Stomach (tissue), 4 donors: ENCODE measurements at regions not wholly inside any gene's neighbourhood (a gene's known extent, or its start where the extent isn't known, plus 50 kb on each side); places are given as distances from the start of the nearest gene placed in this dataset.

ENCODE experiments used
- CTCF ChIP-seq, 7 experiments: fragments of 450-650 bp in 4 of 7; fragments of 200-600 bp in 3 of 7; sonication (generic) in 3 of 7; IDR thresholded peaks; one replicate each; pipeline ENCODE4 v1.5.1; 2016 to 2019; ENCODE audit warnings: antibody characterized with exemption in 7 of 7, control low read depth in 2 of 7, mild to moderate bottlenecking in 1 of 7
- POLR2A ChIP-seq, 4 donors: fragments of 450-650 bp; IDR thresholded peaks; one replicate each; pipeline ENCODE4 v1.6.1; 2016; ENCODE audit warnings: antibody characterized with exemption in 4 of 4, control low read depth in 2 of 4, mild to moderate bottlenecking in 1 of 4, moderate library complexity in 1 of 4

GRCh38 chr3:36146404-36146803 lies 233.9 kb upstream of the STAC start:
- no peak for TF ChIP-seq CTCF (IDR thresholded peaks at IDR 0.05)
- no peak for TF ChIP-seq POLR2A (IDR thresholded peaks at IDR 0.05)
